A673 (cell line): ENCODE measurements at regions not wholly inside any gene's neighbourhood (a gene's known extent, or its start where the extent isn't known, plus 50 kb on each side); places are given as distances from the start of the nearest gene placed in this dataset.

ENCODE experiments used
- BruUV-seq: library from RNA; stranded (reverse); fragments of 400-500 nt; replicated peaks from 2 replicates; lab custom pipeline; 2021; lab: Mats Ljungman, UMichigan
- CTCF ChIA-PET: fragments of 300-600 bp; sonication (Branson Sonifier 250); formaldehyde crosslinking; loops from one replicate; lab custom pipeline; 2022; ENCODE audit warnings: antibody characterized with exemption; lab: Charles Lee
- POLR2A ChIA-PET: fragments of 300-600 bp; sonication (Branson Sonifier 250); formaldehyde crosslinking; loops from one replicate; lab custom pipeline; 2022; ENCODE audit warnings: antibody characterized with exemption; ENCODE audit not compliant: low non-redundant PET; lab: Charles Lee
- DNase-seq: peaks from one replicate; pipeline ENCODE4 v3.0.0-alpha.2; 2015; ENCODE audit warnings: low spot score
- H3K27ac ChIP-seq: fragments of 200-600 bp; sonication (generic); 2 replicates; pipeline ENCODE4 v1.5.1; 2016; ENCODE audit warnings: mixed run types, low read depth, mild to moderate bottlenecking, mixed read lengths, antibody characterized with exemption, low read length; ENCODE audit not compliant: poor library complexity, severe bottlenecking
- H3K27me3 ChIP-seq: fragments of 200-600 bp; sonication (generic); replicated peaks from 2 replicates; pipeline ENCODE4 v1.6.1; 2017; ENCODE audit warnings: mixed run types, low read depth, mild to moderate bottlenecking, mixed read lengths, antibody characterized with exemption, low read length; ENCODE audit not compliant: insufficient read depth, poor library complexity
- H3K36me3 ChIP-seq: fragments of 200-600 bp; sonication (generic); 2 replicates; pipeline ENCODE4 v1.6.1; 2016; ENCODE audit warnings: mixed run types, mild to moderate bottlenecking, mixed read lengths, antibody characterized with exemption, low read length; ENCODE audit not compliant: insufficient read depth, poor library complexity, severe bottlenecking
- H3K4me1 ChIP-seq: fragments of 200-600 bp; sonication (generic); 2 replicates; pipeline ENCODE4 v1.6.1; 2017; ENCODE audit warnings: mixed run types, mild to moderate bottlenecking, mixed read lengths, antibody characterized with exemption, low read length; ENCODE audit not compliant: insufficient read depth, poor library complexity, severe bottlenecking
- H3K4me3 ChIP-seq: fragments of 200-600 bp; sonication (generic); 2 replicates; pipeline ENCODE4 v1.5.1; 2016; ENCODE audit warnings: low read depth, mixed run types, mild to moderate bottlenecking, mixed read lengths, low read length; ENCODE audit not compliant: poor library complexity, severe bottlenecking
- H3K9me3 ChIP-seq: fragments of 200-600 bp; sonication (generic); 2 replicates; pipeline ENCODE4 v1.6.1; 2016; ENCODE audit warnings: mixed run types, low read depth, mild to moderate bottlenecking, mixed read lengths, antibody characterized with exemption, low read length; ENCODE audit not compliant: poor library complexity, severe bottlenecking
- CTCF ChIP-seq: fragments of 300-800, 200-600 bp; sonication (generic); conservative IDR thresholded peaks from 2 replicates; pipeline ENCODE4 v1.5.1; 2017; ENCODE audit warnings: low read depth, mild to moderate bottlenecking, antibody characterized with exemption, low read length, moderate library complexity, mixed read lengths
- EZH2 ChIP-seq: fragments of 200-600 bp; sonication (generic); IDR thresholded peaks from 2 replicates; pipeline ENCODE4 v1.6.1; 2017; ENCODE audit warnings: borderline replicate concordance, low read depth, mild to moderate bottlenecking, mixed read lengths, antibody characterized with exemption, low read length; ENCODE audit not compliant: poor library complexity, severe bottlenecking
- intact Hi-C: fragments of 100-400 bp; cut with micrococcal nuclease; formaldehyde crosslinking; loops from one replicate; pipeline ENCODE4 v1.10.0; 2022; ENCODE audit not compliant: unreplicated experiment

GRCh38 chr4:146108756-146109155 lies 66.8 kb upstream of the LSM6 start:
- H3K4me1 ChIP-seq, result no peaks in the 10 kb centered on the region
- H3K27me3 ChIP-seq, result no peaks in the 10 kb centered on the region
- ChIA-PET CTCF (no interaction called here), POLR2A (no interaction called here)
- no TSS peak for BruUV-seq
- H3K36me3 ChIP-seq, result no peaks in the 10 kb centered on the region
- no peak for TF ChIP-seq EZH2
- TF ChIP-seq CTCF, result no peak
- H3K4me3 ChIP-seq, result no peak overlapping the region
- no peak overlapping the region for H3K27ac ChIP-seq
- no peak for DNase-seq
- no peaks in the 10 kb centered on the region for H3K9me3 ChIP-seq
- intact Hi-C loops, result no loop called here

- H3K4me1 ChIP-seq, result no peaks in the 10 kb centered on the region
- no peaks in the 10 kb centered on the region for H3K36me3 ChIP-seq
- no peaks in the 10 kb centered on the region for H3K9me3 ChIP-seq
- ChIA-PET POLR2A (no interaction called here), CTCF (interaction anchor here (0.7 kb wide), 1 partner anchor 12 kb away, joined by 3 read pairs; no protein-coding TSS in a partner anchor)
- no peak for DNase-seq
- intact Hi-C loops, result no loop called here
- no peak overlapping the region for H3K4me3 ChIP-seq
- no peak overlapping the region for H3K27ac ChIP-seq
- H3K27me3 ChIP-seq, result no peaks in the 10 kb centered on the region
- no peak for TF ChIP-seq CTCF
- no peak for TF ChIP-seq EZH2
- no TSS peak for BruUV-seq
Observed at GRCh38 chr4:146107587-146108240, 67.8 kb upstream of the LSM6 start.

GRCh38 chr4:146105464-146105863 lies 70.1 kb upstream of the LSM6 start:
- H3K27me3 ChIP-seq, result no peaks in the 10 kb centered on the region
- intact Hi-C loops, result no loop called here
- TF ChIP-seq CTCF (no peak), EZH2 (no peak)
- ChIA-PET CTCF (no interaction called here), POLR2A (no interaction called here)
- no peaks in the 10 kb centered on the region for H3K36me3 ChIP-seq
- no peaks in the 10 kb centered on the region for H3K4me1 ChIP-seq
- no peak overlapping the region for H3K27ac ChIP-seq
- H3K9me3 ChIP-seq, result no peaks in the 10 kb centered on the region
- no peak for DNase-seq
- no TSS peak for BruUV-seq
- H3K4me3 ChIP-seq, result no peak overlapping the region
